SK-N-SH (cell line): ENCODE measurements at regions not wholly inside any gene's neighbourhood (a gene's known extent, or its start where the extent isn't known, plus 50 kb on each side); places are given as distances from the start of the nearest gene placed in this dataset.

Experiments
- CTCF ChIP-seq: fragments of 200-600 bp; sonication (generic); IDR thresholded peaks from 2 replicates; pipeline ENCODE4 v1.6.1; 2017; ENCODE audit warnings: antibody characterized with exemption, mild to moderate bottlenecking, moderate library complexity
- EP300 ChIP-seq, 2 experiments: IDR thresholded peaks; 2 replicates each; pipeline versions ENCODE4 v1.4.0 to v1.6.1; 2012; ENCODE audit warnings: borderline replicate concordance in 1 of 2, low read depth in 1 of 2, low read length in 1 of 2
- EZH2phosphoT487 ChIP-seq: fragments of 200-600 bp; sonication (generic); IDR thresholded peaks from 2 replicates; pipeline ENCODE4 v1.6.1; 2017; ENCODE audit warnings: low read depth, mixed run types, mild to moderate bottlenecking, antibody characterized with exemption, moderate library complexity, borderline replicate concordance
- FOXJ3 ChIP-seq: sonication (generic); formaldehyde crosslinking; IDR thresholded peaks from 2 replicates; pipeline ENCODE4 v1.5.1; 2020; ENCODE audit warnings: mild to moderate bottlenecking, missing genetic modification reagents
- MEF2A ChIP-seq: IDR thresholded peaks from 2 replicates; pipeline ENCODE4 v1.4.0; 2012; ENCODE audit warnings: low read depth, borderline replicate concordance
- RAD21 ChIP-seq: IDR thresholded peaks from 2 replicates; pipeline ENCODE4 v1.6.1; 2012; ENCODE audit warnings: mild to moderate bottlenecking, low read length
- TEAD4 ChIP-seq: IDR thresholded peaks from 2 replicates; pipeline ENCODE4 v1.4.0; 2012; ENCODE audit warnings: mild to moderate bottlenecking, borderline replicate concordance; ENCODE audit not compliant: insufficient read depth
- ZBTB33 ChIP-seq: IDR thresholded peaks from 2 replicates; pipeline ENCODE4 v1.4.0; 2012; ENCODE audit warnings: low read depth, borderline replicate concordance

DNA sequence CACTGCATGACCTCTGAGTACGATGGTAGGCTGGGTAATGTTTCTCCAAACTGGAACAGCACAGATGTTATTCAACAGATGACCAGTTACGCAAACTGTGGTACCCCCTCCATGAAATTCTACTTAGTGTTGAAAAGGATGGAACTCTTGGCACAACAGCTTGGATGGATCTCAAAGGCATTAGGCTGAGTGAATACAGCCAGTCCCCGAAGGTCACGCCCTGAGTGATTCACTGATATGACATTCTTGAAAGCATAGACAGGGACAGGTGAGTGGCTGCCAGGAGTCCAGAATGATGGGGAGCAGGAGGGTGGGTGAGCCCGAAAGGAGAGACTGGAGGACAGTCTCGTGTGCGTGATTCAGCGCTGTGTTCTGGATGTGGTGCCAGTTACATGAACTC lies 187.5 kb upstream of the TMEM132C start:
- TF ChIP-seq ZBTB33 (no peak), CTCF (no peak), EP300 (IDR thresholded peaks at IDR 0.05; ENCODE audit: borderline replicate concordance in 1 of 2, low read depth in 1 of 2, low read length in 1 of 2) (no peak), TEAD4 (no peak), EZH2phosphoT487 (no peak), RAD21 (no peak), MEF2A (no peak), FOXJ3 (no peak)
